Retina (tissue), 1 donor: ENCODE measurements at regions not wholly inside any gene's neighbourhood (a gene's known extent, or its start where the extent isn't known, plus 50 kb on each side); places are given as distances from the start of the nearest gene placed in this dataset.
"Not testable (repeated sequence)": the region's sequence is repeated elsewhere in the genome, so short reads cannot be mapped to it uniquely, and the experiment has no call there.

Source experiments
- DNase-seq: peaks from one replicate; pipeline ENCODE4 v3.0.0-alpha.2; 2016

GRCh38 chr14:106393742-106394141 lies 867.4 kb downstream of the TMEM121 start:
- DNase-seq, result no peak

GRCh38 chr14:106395456-106396050 lies 869.2 kb downstream of the TMEM121 start:
- no peak for DNase-seq

- no peak for DNase-seq
Observed at GRCh38 chr14:106396999-106397398, 870.6 kb downstream of the TMEM121 start.

GRCh38 chr14:106398931-106399331 lies 872.5 kb downstream of the TMEM121 start:
- DNase-seq, result not testable (repeated sequence)

- not testable (repeated sequence) for DNase-seq
Observed at GRCh38 chr14:106401316-106401715, 874.9 kb downstream of the TMEM121 start.

- not testable (repeated sequence) for DNase-seq
Observed at GRCh38 chr14:106410229-106410628, 883.8 kb downstream of the TMEM121 start.

GRCh38 chr14:106414464-106414863 lies 888.1 kb downstream of the TMEM121 start:
- no peak for DNase-seq

GRCh38 chr14:106417224-106418049 lies 891.1 kb downstream of the TMEM121 start:
- no peak for DNase-seq

- no peak for DNase-seq
Observed at GRCh38 chr14:106419376-106419965, 893.1 kb downstream of the TMEM121 start.

- not testable (repeated sequence) for DNase-seq
Observed at GRCh38 chr14:106421431-106422033, 895.1 kb downstream of the TMEM121 start.

GRCh38 chr14:106422066-106422465 lies 895.7 kb downstream of the TMEM121 start:
- no peak for DNase-seq

GRCh38 chr14:106425150-106425549 lies 898.8 kb downstream of the TMEM121 start:
- DNase-seq, result not testable (repeated sequence)

- DNase-seq, result no peak
Observed at GRCh38 chr14:106436310-106436905, 910.0 kb downstream of the TMEM121 start.

- DNase-seq, result no peak
Observed at GRCh38 chr14:106442857-106443256, 916.5 kb downstream of the TMEM121 start.

- no peak for DNase-seq
Observed at GRCh38 chr14:106455026-106455425, 928.6 kb downstream of the TMEM121 start.

- DNase-seq, result no peak
Observed at GRCh38 chr14:106459971-106460730, 933.8 kb downstream of the TMEM121 start.

- no peak for DNase-seq
Observed at GRCh38 chr14:106460916-106461315, 934.5 kb downstream of the TMEM121 start.

- DNase-seq, result not testable (repeated sequence)
Observed at GRCh38 chr14:106466483-106466882, 940.1 kb downstream of the TMEM121 start.

GRCh38 chr14:106468869-106469268 lies 942.5 kb downstream of the TMEM121 start:
- not testable (repeated sequence) for DNase-seq

- DNase-seq, result not testable (repeated sequence)
Observed at GRCh38 chr14:106470028-106470427, 943.6 kb downstream of the TMEM121 start.

GRCh38 chr14:106474261-106475028 lies 948.1 kb downstream of the TMEM121 start:
- not testable (repeated sequence) for DNase-seq
